Body of pancreas (tissue), 4 donors: ENCODE measurements at regions not wholly inside any gene's neighbourhood (a gene's known extent, or its start where the extent isn't known, plus 50 kb on each side); places are given as distances from the start of the nearest gene placed in this dataset.

ENCODE experiments used
- ATAC-seq: fragments of 150-250 bp; one replicate; pipeline ENCODE4 v1.9.1; 2016
- DNase-seq, 4 donors: peaks; one replicate each; pipeline ENCODE4 v3.0.0-alpha.2; 2019
- H3K27ac ChIP-seq, 4 donors: fragments of 200-600 bp; sonication (generic); 1 replicate in 3 of 4; 2 replicates in 1 of 4; pipeline versions ENCODE4 v1.5.1 to v1.6.1; 2016 to 2019; ENCODE audit warnings: mild to moderate bottlenecking in 1 of 4, mixed read lengths in 1 of 4, moderate library complexity in 1 of 4
- H3K27me3 ChIP-seq, 2 donors: fragments of 200-600 bp; sonication (generic); one replicate each; pipeline ENCODE4 v1.6.0; 2016; ENCODE audit warnings: mild to moderate bottlenecking in 1 of 2
- H3K36me3 ChIP-seq, 2 donors: fragments of 200-600 bp; sonication (generic); replicated peaks in 1 of 2; 2 replicates each; pipeline ENCODE4 v1.5.1; 2016; ENCODE audit warnings: low read depth in 2 of 2; ENCODE audit not compliant: insufficient read depth in 1 of 2
- H3K4me1 ChIP-seq: fragments of 200-600 bp; sonication (generic); one replicate; pipeline ENCODE4 v1.6.0; 2016
- H3K4me3 ChIP-seq, 2 donors: fragments of 200-600 bp; sonication (generic); 1 replicate in 1 of 2; 2 replicates in 1 of 2; pipeline ENCODE4 v1.5.1; 2016 to 2019
- H3K9me3 ChIP-seq, 3 donors: fragments of 200-600 bp; sonication (generic); 1 replicate in 2 of 3; 2 replicates in 1 of 3; pipeline ENCODE4 v1.5.1; 2016
- POLR2A ChIP-seq, 3 donors: fragments of 450-650 bp; IDR thresholded peaks; one replicate each; pipeline ENCODE4 v1.6.1; 2016; ENCODE audit warnings: antibody characterized with exemption in 3 of 3, mild to moderate bottlenecking in 2 of 3
- WGBS, 2 donors: methylation state at CpG; one replicate each; pipeline ENCODE4 v1.1.5; 2017; 5-methylcytosine and 5-hydroxymethylcytosine counted together
- intact Hi-C: fragments of 100-400 bp; cut with DNase I; formaldehyde crosslinking; loops from one replicate; pipeline ENCODE4 v1.15.1; 2023
- TF ChIP-seq, protein P1 (sequence below), 7 experiments: fragments of 450-650 bp in 4 of 7; fragments of 200-600 bp in 3 of 7; sonication (generic) in 3 of 7; IDR thresholded peaks; one replicate each; pipeline ENCODE4 v1.5.1; 2016 to 2019; ENCODE audit warnings: antibody characterized with exemption in 7 of 7

DNA sequence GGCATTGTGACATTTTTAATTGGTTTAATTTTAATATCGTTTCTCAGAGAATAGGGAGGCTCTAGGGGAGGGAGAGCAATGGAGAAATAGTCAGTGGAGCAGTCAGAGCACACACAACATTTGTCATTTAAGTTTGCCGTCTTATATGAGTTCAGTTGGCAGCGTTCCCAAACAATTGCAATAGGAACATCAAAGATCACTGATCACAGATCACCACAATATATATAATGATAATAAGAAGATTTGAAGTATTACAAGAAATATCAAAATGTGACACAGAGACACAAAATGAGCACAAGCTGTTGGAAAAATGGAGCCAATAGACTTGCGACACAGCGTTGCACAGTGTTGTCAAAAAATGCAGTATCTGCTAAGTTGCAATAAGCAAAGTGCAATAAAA lies 303.7 kb downstream of the CDH19 start:
- intact Hi-C loops: no loop called here
- H3K27ac ChIP-seq: no peak overlapping the region
- DNase-seq: no peak
- no peaks in the 10 kb centered on the region for H3K9me3 ChIP-seq
- WGBS, 2 donors: 64 to 67% methylated on average over 5 of the region's 5 CpGs
- no peaks in the 10 kb centered on the region for H3K4me1 ChIP-seq
- H3K27me3 ChIP-seq: no peaks in the 10 kb centered on the region
- H3K36me3 ChIP-seq: no peaks in the 10 kb centered on the region
- TF ChIP-seq POLR2A (IDR thresholded peaks at IDR 0.05): no peak
- TF ChIP-seq, protein P1, sequence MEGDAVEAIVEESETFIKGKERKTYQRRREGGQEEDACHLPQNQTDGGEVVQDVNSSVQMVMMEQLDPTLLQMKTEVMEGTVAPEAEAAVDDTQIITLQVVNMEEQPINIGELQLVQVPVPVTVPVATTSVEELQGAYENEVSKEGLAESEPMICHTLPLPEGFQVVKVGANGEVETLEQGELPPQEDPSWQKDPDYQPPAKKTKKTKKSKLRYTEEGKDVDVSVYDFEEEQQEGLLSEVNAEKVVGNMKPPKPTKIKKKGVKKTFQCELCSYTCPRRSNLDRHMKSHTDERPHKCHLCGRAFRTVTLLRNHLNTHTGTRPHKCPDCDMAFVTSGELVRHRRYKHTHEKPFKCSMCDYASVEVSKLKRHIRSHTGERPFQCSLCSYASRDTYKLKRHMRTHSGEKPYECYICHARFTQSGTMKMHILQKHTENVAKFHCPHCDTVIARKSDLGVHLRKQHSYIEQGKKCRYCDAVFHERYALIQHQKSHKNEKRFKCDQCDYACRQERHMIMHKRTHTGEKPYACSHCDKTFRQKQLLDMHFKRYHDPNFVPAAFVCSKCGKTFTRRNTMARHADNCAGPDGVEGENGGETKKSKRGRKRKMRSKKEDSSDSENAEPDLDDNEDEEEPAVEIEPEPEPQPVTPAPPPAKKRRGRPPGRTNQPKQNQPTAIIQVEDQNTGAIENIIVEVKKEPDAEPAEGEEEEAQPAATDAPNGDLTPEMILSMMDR (IDR thresholded peaks at IDR 0.05): no peak
- ATAC-seq: no peak
- H3K4me3 ChIP-seq: no peak overlapping the region

DNA sequence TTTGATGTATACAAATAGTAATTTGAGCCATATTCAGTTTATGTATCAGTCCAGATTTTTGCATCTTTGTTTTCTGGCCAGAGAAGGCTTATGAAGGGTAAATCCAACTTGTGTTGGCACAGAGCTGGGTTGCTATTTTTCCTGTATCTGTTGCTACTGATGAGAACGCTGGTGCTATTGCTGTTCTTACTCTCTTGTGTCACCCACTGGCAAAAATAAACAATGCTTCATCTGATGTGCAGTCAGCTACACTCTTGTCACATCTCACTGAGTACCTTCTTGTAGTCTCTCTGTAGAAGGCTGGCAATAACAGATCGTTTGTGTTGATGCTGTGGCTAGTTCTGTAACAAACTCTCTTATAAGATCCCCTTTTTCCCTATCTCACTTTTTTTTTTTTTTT lies 323.4 kb downstream of the CDH19 start:
- no peaks in the 10 kb centered on the region for H3K4me1 ChIP-seq
- H3K27ac ChIP-seq: no peak overlapping the region
- no peaks in the 10 kb centered on the region for H3K36me3 ChIP-seq
- no peak for ATAC-seq
- no peak for DNase-seq
- 33% methylated on average over 2 of the region's 2 CpGs for WGBS, 2 donors
- no peaks in the 10 kb centered on the region for H3K9me3 ChIP-seq
- H3K27me3 ChIP-seq: no peaks in the 10 kb centered on the region
- intact Hi-C loops: no loop called here
- no peak overlapping the region for H3K4me3 ChIP-seq
- no peak for TF ChIP-seq POLR2A (IDR thresholded peaks at IDR 0.05)
- TF ChIP-seq, protein P1 (IDR thresholded peaks at IDR 0.05): no peak

DNA sequence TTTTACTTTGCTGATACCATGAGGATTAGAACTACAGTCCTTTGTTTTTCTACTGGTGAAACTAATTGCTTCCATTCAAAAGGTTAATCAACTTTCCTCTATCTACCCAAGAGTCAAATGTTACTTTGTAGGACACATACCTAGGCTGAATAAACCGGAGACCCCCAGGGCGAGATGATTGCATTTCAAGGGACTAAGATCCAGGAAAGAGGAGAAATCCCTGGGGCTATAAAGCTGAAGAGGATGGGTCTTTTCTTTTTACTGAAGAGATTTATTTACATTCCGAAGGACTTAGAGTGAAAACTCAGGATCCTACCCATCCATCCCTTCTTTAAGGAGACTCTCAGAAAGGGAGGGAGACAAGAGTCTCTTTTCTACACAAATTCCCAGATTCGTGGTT lies 331.9 kb downstream of the CDH19 start:
- H3K36me3 ChIP-seq: no peaks in the 10 kb centered on the region
- no peaks in the 10 kb centered on the region for H3K4me1 ChIP-seq
- H3K4me3 ChIP-seq: no peak overlapping the region
- DNase-seq (no peak), ATAC-seq (no peak)
- 15 to 22% methylated on average over 4 of the region's 4 CpGs for WGBS, 2 donors
- H3K27me3 ChIP-seq: no peaks in the 10 kb centered on the region
- intact Hi-C loops: no loop called here
- TF ChIP-seq POLR2A (IDR thresholded peaks at IDR 0.05): no peak
- TF ChIP-seq, protein P1 (IDR thresholded peaks at IDR 0.05): no peak
- H3K27ac ChIP-seq: no peak overlapping the region
- no peaks in the 10 kb centered on the region for H3K9me3 ChIP-seq

DNA sequence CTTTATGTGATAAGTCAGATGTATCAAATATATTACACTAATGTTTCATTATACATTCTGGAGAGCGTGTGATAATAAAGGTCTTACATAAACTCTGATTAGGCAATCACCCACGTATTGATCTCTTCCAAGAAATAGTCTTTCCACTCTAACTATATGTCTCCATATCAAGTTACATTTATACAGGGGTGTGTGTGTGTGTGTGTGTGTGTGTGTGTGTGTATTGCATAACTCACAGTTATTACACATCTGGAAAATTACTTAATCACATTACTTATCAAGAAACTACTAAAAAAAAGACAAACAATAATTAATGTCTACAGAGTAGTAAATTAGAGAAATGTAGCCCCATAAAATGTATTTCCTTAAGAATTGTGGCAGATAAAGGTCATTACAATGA lies 339.8 kb downstream of the CDH19 start:
- Histone ChIP-seq H3K27me3 (no peaks in the 10 kb centered on the region), H3K4me3 (no peak overlapping the region), H3K9me3 (no peaks in the 10 kb centered on the region), H3K4me1 (no peaks in the 10 kb centered on the region), H3K36me3 (no peaks in the 10 kb centered on the region), H3K27ac (no peak overlapping the region)
- 22 to 24% methylated on average over 2 of the region's 2 CpGs for WGBS, 2 donors
- DNase-seq (no peak), ATAC-seq (no peak)
- intact Hi-C loops: no loop called here
- TF ChIP-seq POLR2A (IDR thresholded peaks at IDR 0.05): no peak
- TF ChIP-seq, protein P1 (IDR thresholded peaks at IDR 0.05): no peak

DNA sequence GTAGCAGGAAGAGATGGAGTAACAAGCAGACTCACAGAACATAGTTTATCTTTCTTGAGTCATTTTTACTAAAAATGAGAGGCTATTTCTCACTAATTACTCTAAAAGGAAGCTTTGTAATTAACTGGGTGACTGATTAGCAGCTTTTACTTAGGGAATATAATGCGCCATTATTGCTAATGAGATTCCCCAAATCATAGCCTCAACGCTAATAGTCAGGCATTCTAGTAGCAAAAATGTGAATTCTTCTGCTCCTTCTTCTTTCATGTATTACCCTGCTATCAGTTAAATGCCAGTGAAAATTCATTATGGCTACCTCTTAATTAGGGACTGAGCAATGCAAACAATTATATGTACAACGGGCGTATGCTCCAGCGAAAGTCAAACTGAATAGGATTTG lies 349.8 kb downstream of the CDH19 start:
- no peak overlapping the region for H3K4me3 ChIP-seq
- intact Hi-C loops: no loop called here
- DNase-seq (no peak), ATAC-seq (no peak)
- no peaks in the 10 kb centered on the region for H3K4me1 ChIP-seq
- no peak overlapping the region for H3K27ac ChIP-seq
- H3K9me3 ChIP-seq: no peaks in the 10 kb centered on the region
- WGBS, 2 donors: 81 to 83% methylated on average over 5 of the region's 5 CpGs
- no peaks in the 10 kb centered on the region for H3K36me3 ChIP-seq
- TF ChIP-seq, protein P1 (IDR thresholded peaks at IDR 0.05): no peak
- TF ChIP-seq POLR2A (IDR thresholded peaks at IDR 0.05): no peak
- no peaks in the 10 kb centered on the region for H3K27me3 ChIP-seq
